HG02678 (cell line): ENCODE measurements at regions not wholly inside any gene's neighbourhood (a gene's known extent, or its start where the extent isn't known, plus 50 kb on each side); places are given as distances from the start of the nearest gene placed in this dataset.

Experiments
- ATAC-seq: cut with Tn5 transposase; IDR thresholded peaks from one replicate; pipeline ENCODE4 v1.9.1; 2021; ENCODE audit warnings: mild to moderate bottlenecking, moderate library complexity; ENCODE audit not compliant: unreplicated experiment

GRCh38 chr6:111957623-111958315 lies 84.5 kb upstream of the FYN start:
- no peak for ATAC-seq

- ATAC-seq = no peak
These were observed 85.3 kb upstream of the FYN start for GRCh38 chr6:111958534-111958933.

GRCh38 chr6:111959766-111960165 lies 86.5 kb upstream of the FYN start:
- ATAC-seq = no peak

GRCh38 chr6:111967131-111967530 lies 86.8 kb upstream of the CCN6 start:
- ATAC-seq = no peak

- ATAC-seq = no peak
These were observed 83.5 kb upstream of the CCN6 start for GRCh38 chr6:111970426-111970825.

- no peak for ATAC-seq
These were observed 82.6 kb upstream of the CCN6 start for GRCh38 chr6:111971181-111971841.

- no peak for ATAC-seq
These were observed 81.9 kb upstream of the CCN6 start for GRCh38 chr6:111971866-111972532.

- ATAC-seq = no peak
These were observed 81.2 kb upstream of the CCN6 start for GRCh38 chr6:111972745-111973117.

- ATAC-seq = no peak
These were observed 80.7 kb upstream of the CCN6 start for GRCh38 chr6:111973118-111973761.

- no peak for ATAC-seq
These were observed 79.8 kb upstream of the CCN6 start for GRCh38 chr6:111973927-111974639.

- no peak for ATAC-seq
These were observed 78.4 kb upstream of the CCN6 start for GRCh38 chr6:111975466-111975865.

- no peak for ATAC-seq
These were observed 77.8 kb upstream of the CCN6 start for GRCh38 chr6:111976139-111976538.

- no peak for ATAC-seq
These were observed 75.3 kb upstream of the CCN6 start for GRCh38 chr6:111978532-111979149.

- ATAC-seq = no peak
These were observed 74.3 kb upstream of the CCN6 start for GRCh38 chr6:111979633-111980032.

- ATAC-seq = no peak
These were observed 73.8 kb upstream of the CCN6 start for GRCh38 chr6:111980143-111980542.

GRCh38 chr6:111980971-111981840 lies 72.7 kb upstream of the CCN6 start:
- no peak for ATAC-seq

- no peak for ATAC-seq
These were observed 71.2 kb upstream of the CCN6 start for GRCh38 chr6:111982681-111983080.

- ATAC-seq = no peak
These were observed 70.7 kb upstream of the CCN6 start for GRCh38 chr6:111983193-111983592.

- no peak for ATAC-seq
These were observed 69.8 kb upstream of the CCN6 start for GRCh38 chr6:111984081-111984480.
